ENCODE measurements at regions not wholly inside any gene's neighbourhood (a gene's known extent, or its start where the extent isn't known, plus 50 kb on each side); places are given as distances from the start of the nearest gene placed in this dataset.
"Not testable (repeated sequence)": the region's sequence is repeated elsewhere in the genome, so short reads cannot be mapped to it uniquely, and the experiment has no call there.

DNA sequence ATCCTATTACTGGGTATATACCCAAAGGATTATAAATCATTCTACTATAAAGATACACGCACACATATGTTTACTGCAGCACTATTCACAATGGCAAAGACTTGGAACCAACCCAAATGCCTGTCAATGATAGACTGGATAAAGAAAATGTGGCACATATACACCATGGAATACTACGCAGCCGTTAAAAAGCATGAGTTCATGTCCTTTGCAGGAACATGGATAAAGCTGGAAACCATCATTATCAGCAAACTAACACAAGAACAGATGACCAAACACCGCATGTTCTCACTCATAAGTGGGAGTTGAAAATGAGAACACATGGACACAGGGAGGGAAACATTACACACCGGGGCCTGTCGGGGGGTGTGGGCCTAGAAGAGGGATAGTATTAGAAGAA is 307.4 kb upstream of the TBX18 start:
- TF ChIP-seq, protein P1, sequence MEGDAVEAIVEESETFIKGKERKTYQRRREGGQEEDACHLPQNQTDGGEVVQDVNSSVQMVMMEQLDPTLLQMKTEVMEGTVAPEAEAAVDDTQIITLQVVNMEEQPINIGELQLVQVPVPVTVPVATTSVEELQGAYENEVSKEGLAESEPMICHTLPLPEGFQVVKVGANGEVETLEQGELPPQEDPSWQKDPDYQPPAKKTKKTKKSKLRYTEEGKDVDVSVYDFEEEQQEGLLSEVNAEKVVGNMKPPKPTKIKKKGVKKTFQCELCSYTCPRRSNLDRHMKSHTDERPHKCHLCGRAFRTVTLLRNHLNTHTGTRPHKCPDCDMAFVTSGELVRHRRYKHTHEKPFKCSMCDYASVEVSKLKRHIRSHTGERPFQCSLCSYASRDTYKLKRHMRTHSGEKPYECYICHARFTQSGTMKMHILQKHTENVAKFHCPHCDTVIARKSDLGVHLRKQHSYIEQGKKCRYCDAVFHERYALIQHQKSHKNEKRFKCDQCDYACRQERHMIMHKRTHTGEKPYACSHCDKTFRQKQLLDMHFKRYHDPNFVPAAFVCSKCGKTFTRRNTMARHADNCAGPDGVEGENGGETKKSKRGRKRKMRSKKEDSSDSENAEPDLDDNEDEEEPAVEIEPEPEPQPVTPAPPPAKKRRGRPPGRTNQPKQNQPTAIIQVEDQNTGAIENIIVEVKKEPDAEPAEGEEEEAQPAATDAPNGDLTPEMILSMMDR (IDR thresholded peaks at IDR 0.05; ENCODE audit: low read depth, low read length, poor library complexity, severe bottlenecking) = not testable (repeated sequence)
- TF ChIP-seq EZH2phosphoT487 (IDR thresholded peaks at IDR 0.05; ENCODE audit: borderline replicate concordance, low read length) = not testable (repeated sequence)

Measured in DOHH2 (cell line).